MM.1S (cell line): ENCODE measurements at regions not wholly inside any gene's neighbourhood (a gene's known extent, or its start where the extent isn't known, plus 50 kb on each side); places are given as distances from the start of the nearest gene placed in this dataset.

Experiments used
- DNase-seq: peaks from one replicate; pipeline ENCODE4 v3.0.0-alpha.2; 2015
- H2AFZ ChIP-seq: fragments of 300-600 bp; sonication (generic); 2 replicates; pipeline ENCODE4 v1.6.0; 2016; ENCODE audit warnings: antibody characterized with exemption, low read length
- H3F3A ChIP-seq: fragments of 300-600 bp; sonication (generic); 2 replicates; pipeline ENCODE4 v1.6.1; 2016; ENCODE audit warnings: mild to moderate bottlenecking, antibody characterized with exemption, low read length, moderate library complexity, mixed read lengths; ENCODE audit not compliant: insufficient read depth
- H3K27ac ChIP-seq: fragments of 300-600 bp; sonication (generic); 2 replicates; pipeline ENCODE4 v1.5.1; 2016; ENCODE audit warnings: mild to moderate bottlenecking, low read length
- H3K27me3 ChIP-seq: fragments of 300-600 bp; sonication (generic); replicated peaks from 2 replicates; pipeline ENCODE4 v1.6.0; 2016; ENCODE audit warnings: low read length; ENCODE audit not compliant: insufficient read depth
- H3K36me3 ChIP-seq: fragments of 300-600 bp; sonication (generic); replicated peaks from 2 replicates; pipeline ENCODE4 v1.6.1; 2016; ENCODE audit warnings: mild to moderate bottlenecking, low read length, mixed read lengths; ENCODE audit not compliant: insufficient read depth
- H3K4me1 ChIP-seq: fragments of 300-600 bp; sonication (generic); 2 replicates; pipeline ENCODE4 v1.6.1; 2016; ENCODE audit warnings: low read length, mixed read lengths
- H3K4me2 ChIP-seq: fragments of 300-600 bp; sonication (generic); 2 replicates; pipeline ENCODE4 v1.6.0; 2016; ENCODE audit warnings: low read depth, low read length
- H3K4me3 ChIP-seq: fragments of 300-600 bp; sonication (generic); 2 replicates; pipeline ENCODE4 v1.5.1; 2016; ENCODE audit warnings: low read length, mixed read lengths
- H3K79me2 ChIP-seq: fragments of 300-600 bp; sonication (generic); 2 replicates; pipeline ENCODE4 v1.6.1; 2016; ENCODE audit warnings: mixed run types, low read length, mixed read lengths
- H3K9ac ChIP-seq: fragments of 300-600 bp; sonication (generic); 2 replicates; pipeline ENCODE4 v1.6.1; 2016; ENCODE audit warnings: low read length, mixed read lengths
- H3K9me2 ChIP-seq: fragments of 300-600 bp; sonication (generic); replicated peaks from 2 replicates; pipeline ENCODE4 v1.6.1; 2016; ENCODE audit warnings: mild to moderate bottlenecking, low read length, mixed read lengths; ENCODE audit not compliant: insufficient read depth
- H3K9me3 ChIP-seq: fragments of 300-600 bp; sonication (generic); replicated peaks from 2 replicates; pipeline ENCODE4 v1.6.1; 2016; ENCODE audit warnings: mild to moderate bottlenecking, low read length, mixed read lengths; ENCODE audit not compliant: insufficient read depth
- H4K20me1 ChIP-seq: fragments of 300-600 bp; sonication (generic); 2 replicates; pipeline ENCODE4 v1.6.1; 2016; ENCODE audit warnings: mild to moderate bottlenecking, low read length, moderate library complexity, mixed read lengths; ENCODE audit not compliant: insufficient read depth
- CTCF ChIP-seq: fragments of 300-600 bp; sonication (generic); IDR thresholded peaks from 2 replicates; pipeline ENCODE4 v1.5.1; 2016; ENCODE audit warnings: antibody characterized with exemption, low read length, mixed read lengths
- EZH2 ChIP-seq: fragments of 300-600 bp; sonication (generic); optimal IDR thresholded peaks from 2 replicates; pipeline ENCODE3; 2017; ENCODE audit warnings: low read depth, mild to moderate bottlenecking, antibody characterized with exemption, low read length, mixed read lengths
- EZH2phosphoT487 ChIP-seq: fragments of 300-600 bp; sonication (generic); IDR thresholded peaks from 2 replicates; pipeline ENCODE4 v1.6.1; 2018; ENCODE audit warnings: antibody characterized with exemption, low read length

- H3F3A ChIP-seq: peaks cover 1% of the 10 kb centered on the region; the same call in 1 of the 2 replicates
- H3K27ac ChIP-seq: no peak overlapping the region
- DNase-seq: no peak
- no peak overlapping the region for H3K9ac ChIP-seq
- H3K79me2 ChIP-seq: no peaks in the 10 kb centered on the region
- peaks cover 13% of the 10 kb centered on the region for H3K4me1 ChIP-seq
- no peak overlapping the region for H2AFZ ChIP-seq
- H3K9me2 ChIP-seq: no peaks in the 10 kb centered on the region
- H3K36me3 ChIP-seq: no peaks in the 10 kb centered on the region
- no peak for TF ChIP-seq CTCF
- TF ChIP-seq EZH2phosphoT487: no peak
- no peak for TF ChIP-seq EZH2
- H3K4me2 ChIP-seq: no peak overlapping the region
- H3K9me3 ChIP-seq: no peaks in the 10 kb centered on the region
- H4K20me1 ChIP-seq: no peaks in the 10 kb centered on the region
- H3K27me3 ChIP-seq: no peaks in the 10 kb centered on the region
- H3K4me3 ChIP-seq: no peak overlapping the region
Measured at GRCh38 chr3:18092726-18093125, 332.4 kb downstream of the SATB1 start.

- no peaks in the 10 kb centered on the region for H3K79me2 ChIP-seq
- H3K9me3 ChIP-seq: no peaks in the 10 kb centered on the region
- no peak overlapping the region for H3K4me2 ChIP-seq
- no peak overlapping the region for H2AFZ ChIP-seq
- peaks cover 12% of the 10 kb centered on the region for H3K4me1 ChIP-seq
- no peaks in the 10 kb centered on the region for H3K9me2 ChIP-seq
- no peak overlapping the region for H3K27ac ChIP-seq
- no peaks in the 10 kb centered on the region for H3K27me3 ChIP-seq
- H3K36me3 ChIP-seq: no peaks in the 10 kb centered on the region
- H3K4me3 ChIP-seq: no peak overlapping the region
- H3F3A ChIP-seq: peaks cover 3% of the 10 kb centered on the region; the same call in 1 of the 2 replicates
- no peak overlapping the region for H3K9ac ChIP-seq
- TF ChIP-seq EZH2 (no peak), EZH2phosphoT487 (no peak), CTCF (no peak)
- DNase-seq: no peak
- no peaks in the 10 kb centered on the region for H4K20me1 ChIP-seq
Measured at GRCh38 chr3:18090377-18090776, 334.8 kb downstream of the SATB1 start.

GRCh38 chr3:18087988-18088387 lies 337.2 kb downstream of the SATB1 start:
- no peak overlapping the region for H3K9ac ChIP-seq
- TF ChIP-seq EZH2phosphoT487 (no peak), EZH2 (no peak), CTCF (no peak)
- peak; percentile 44 for DNase-seq
- H3K27me3 ChIP-seq: no peaks in the 10 kb centered on the region
- no peaks in the 10 kb centered on the region for H3K9me3 ChIP-seq
- no peaks in the 10 kb centered on the region for H4K20me1 ChIP-seq
- H3K36me3 ChIP-seq: no peaks in the 10 kb centered on the region
- H3F3A ChIP-seq: peaks cover 3% of the 10 kb centered on the region; the same call in 1 of the 2 replicates
- no peaks in the 10 kb centered on the region for H3K79me2 ChIP-seq
- peak overlapping the region; percentile 43; the same call in 1 of the 2 replicates for H3K27ac ChIP-seq
- peak overlapping the region; percentile 44; the same call in 1 of the 2 replicates for H3K4me2 ChIP-seq
- H3K4me1 ChIP-seq: peaks cover 4% of the 10 kb centered on the region; the same call in 1 of the 2 replicates
- H3K9me2 ChIP-seq: no peaks in the 10 kb centered on the region
- no peak overlapping the region; the same call in 1 of the 2 replicates for H2AFZ ChIP-seq
- H3K4me3 ChIP-seq: no peak overlapping the region
